NCI-H748 treated with DMSO at 0.1 percent for 48 hours (cell line): ENCODE measurements at regions not wholly inside any gene's neighbourhood (a gene's known extent, or its start where the extent isn't known, plus 50 kb on each side); places are given as distances from the start of the nearest gene placed in this dataset.
"Not testable (repeated sequence)": the region's sequence is repeated elsewhere in the genome, so short reads cannot be mapped to it uniquely, and the experiment has no call there.

Source experiments
- DNase-seq: peaks from one replicate; lab custom pipeline; 2025; lab: John Stamatoyannopoulos, UW

GRCh38 chr22:23395530-23396361 lies 184.3 kb downstream of the IGLL1 start:
- no peak for DNase-seq

DNA sequence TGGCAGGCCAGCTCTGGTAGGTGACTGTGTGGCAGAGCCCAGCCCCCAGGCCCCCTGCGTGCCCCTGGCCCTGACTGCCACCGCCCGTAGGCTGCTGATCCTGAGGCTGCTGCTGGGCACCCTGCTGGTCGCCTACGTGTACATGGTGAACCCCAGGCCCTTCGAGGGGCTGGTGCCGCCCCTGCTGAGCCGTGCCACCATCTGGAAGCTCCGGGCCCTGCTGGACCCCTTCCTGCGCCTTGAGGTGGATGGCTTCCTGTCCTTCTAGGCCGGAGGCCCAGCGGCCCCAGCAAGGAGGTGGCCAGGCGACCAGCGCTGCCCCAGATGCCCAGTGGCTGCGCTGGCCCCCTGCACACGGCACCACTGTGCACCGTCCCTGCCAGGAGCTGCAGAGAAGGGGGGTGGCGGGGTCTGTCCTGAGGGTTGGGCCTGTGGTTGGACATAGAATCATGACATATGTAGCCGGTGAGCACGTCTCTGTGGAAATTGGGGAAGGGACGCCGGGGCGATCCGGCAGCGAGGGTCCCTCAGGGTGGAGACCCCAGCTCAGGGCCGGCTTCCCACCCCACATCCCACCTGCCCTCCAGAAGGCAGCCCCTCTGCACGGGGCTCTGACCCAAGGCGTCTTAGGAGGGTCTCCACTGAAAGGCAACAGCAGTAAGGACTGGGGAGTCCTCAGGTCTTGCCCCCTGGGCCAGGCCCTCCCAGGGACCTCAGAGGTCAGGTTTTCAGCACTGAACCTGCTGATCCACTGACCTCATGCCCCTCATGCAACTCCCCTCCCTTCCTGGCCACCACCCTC lies 185.4 kb downstream of the IGLL1 start:
- no peak for DNase-seq

DNA sequence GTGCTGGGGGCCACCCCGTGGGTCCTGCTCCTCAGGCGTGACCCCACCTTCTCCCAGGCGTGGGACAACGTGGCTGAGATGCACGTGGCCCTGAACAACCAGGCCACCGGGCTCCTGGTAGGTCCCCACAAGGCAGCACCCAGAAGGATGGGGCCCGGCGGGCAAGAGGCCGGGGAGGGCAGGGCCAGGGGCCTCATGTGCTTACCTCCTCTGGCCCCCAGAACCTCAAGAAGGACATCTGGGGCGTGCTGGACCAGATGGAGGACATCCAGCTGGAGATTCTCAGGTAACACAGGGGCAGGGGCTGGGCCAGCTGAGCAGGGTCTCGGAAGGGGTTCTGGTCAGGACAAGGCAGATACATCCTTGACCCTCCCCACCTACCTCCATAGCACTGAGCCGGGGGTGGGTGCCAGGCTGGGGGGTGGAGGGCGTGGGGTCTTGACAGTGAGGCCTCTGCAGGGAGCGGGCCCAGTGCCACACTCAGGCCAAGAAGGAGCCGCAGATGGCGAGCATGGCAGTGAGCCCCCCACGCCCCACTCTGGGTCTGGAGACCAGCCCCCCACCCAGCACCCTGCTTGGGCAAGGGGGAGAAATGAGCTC lies 186.3 kb downstream of the IGLL1 start:
- no peak for DNase-seq

DNA sequence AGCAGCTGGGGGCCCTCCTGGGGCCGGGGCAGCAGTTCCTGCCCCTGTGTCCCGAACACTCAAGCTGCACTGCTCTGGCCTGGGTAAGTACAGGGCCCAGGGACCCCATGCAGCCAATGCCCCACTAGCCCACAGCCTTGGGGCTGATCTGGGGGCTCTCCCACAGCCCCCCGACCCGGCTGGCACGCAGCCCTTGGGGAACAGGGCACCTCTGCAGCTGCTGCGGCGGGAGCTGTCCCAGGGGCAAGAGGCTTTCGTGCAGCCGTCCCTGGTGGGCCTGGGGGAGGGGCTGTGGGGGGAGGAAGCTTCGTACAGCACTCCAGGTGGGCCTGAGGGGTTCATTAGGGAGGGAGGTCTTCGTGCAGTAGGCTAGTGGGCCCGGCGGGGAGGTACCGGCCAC lies 186.9 kb downstream of the IGLL1 start:
- not testable (repeated sequence) for DNase-seq

- DNase-seq: no peak
Observed at GRCh38 chr22:23392420-23393121, 187.5 kb downstream of the IGLL1 start.

DNA sequence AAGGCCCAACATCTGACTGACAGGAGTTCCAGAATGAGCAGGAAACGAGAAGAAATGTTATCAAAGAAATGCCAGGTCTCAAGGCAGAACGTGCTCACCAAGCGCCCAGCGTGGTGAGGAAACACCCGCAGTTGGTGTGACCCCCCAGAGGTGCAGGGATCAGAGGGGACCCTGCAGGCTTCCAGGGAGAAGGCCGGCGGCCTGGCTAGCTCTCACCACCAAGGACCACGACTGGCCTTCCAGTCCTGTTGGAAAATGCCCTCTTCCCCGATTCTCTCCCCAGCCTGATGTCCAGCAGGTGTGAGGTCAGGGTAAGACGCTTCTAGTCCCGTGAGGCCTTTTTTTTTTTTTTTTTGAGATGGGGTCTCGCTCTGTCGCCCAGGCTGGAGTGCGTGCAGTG lies 189.1 kb downstream of the IGLL1 start:
- DNase-seq: no peak

- DNase-seq: no peak
Observed at GRCh38 chr22:23389271-23390071, 190.6 kb downstream of the IGLL1 start.

- no peak for DNase-seq
Observed at GRCh38 chr22:23388517-23388890, 191.6 kb downstream of the IGLL1 start.

GRCh38 chr22:23387827-23388516 lies 192.1 kb downstream of the IGLL1 start:
- DNase-seq: no peak

GRCh38 chr22:23386822-23387580 lies 193.1 kb downstream of the IGLL1 start:
- no peak for DNase-seq

GRCh38 chr22:23385678-23386631 lies 194.1 kb downstream of the IGLL1 start:
- peak; percentile 25 for DNase-seq

- DNase-seq: no peak
Observed at GRCh38 chr22:23384923-23385677, 195.0 kb downstream of the IGLL1 start.

DNA sequence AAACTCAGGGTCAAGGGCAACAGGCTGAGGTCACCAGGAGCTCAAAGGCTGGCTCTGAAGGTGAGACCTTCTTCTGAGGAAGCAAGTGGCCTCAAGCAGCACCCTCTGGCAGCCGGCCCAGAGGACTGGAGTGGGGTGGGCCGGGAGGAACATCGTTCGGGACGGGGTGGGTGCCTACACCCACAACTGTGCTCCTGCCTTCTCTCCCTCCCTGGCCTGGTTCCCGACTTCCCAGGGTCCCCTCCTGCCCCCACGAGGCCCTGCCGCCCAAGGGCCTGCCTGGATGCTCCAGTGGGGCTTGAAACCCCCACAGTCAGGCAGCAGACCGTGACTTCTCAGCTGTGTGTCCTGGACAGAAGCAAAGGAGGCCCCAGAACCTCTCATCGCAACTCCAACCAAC lies 195.7 kb downstream of the IGLL1 start:
- DNase-seq: no peak

DNA sequence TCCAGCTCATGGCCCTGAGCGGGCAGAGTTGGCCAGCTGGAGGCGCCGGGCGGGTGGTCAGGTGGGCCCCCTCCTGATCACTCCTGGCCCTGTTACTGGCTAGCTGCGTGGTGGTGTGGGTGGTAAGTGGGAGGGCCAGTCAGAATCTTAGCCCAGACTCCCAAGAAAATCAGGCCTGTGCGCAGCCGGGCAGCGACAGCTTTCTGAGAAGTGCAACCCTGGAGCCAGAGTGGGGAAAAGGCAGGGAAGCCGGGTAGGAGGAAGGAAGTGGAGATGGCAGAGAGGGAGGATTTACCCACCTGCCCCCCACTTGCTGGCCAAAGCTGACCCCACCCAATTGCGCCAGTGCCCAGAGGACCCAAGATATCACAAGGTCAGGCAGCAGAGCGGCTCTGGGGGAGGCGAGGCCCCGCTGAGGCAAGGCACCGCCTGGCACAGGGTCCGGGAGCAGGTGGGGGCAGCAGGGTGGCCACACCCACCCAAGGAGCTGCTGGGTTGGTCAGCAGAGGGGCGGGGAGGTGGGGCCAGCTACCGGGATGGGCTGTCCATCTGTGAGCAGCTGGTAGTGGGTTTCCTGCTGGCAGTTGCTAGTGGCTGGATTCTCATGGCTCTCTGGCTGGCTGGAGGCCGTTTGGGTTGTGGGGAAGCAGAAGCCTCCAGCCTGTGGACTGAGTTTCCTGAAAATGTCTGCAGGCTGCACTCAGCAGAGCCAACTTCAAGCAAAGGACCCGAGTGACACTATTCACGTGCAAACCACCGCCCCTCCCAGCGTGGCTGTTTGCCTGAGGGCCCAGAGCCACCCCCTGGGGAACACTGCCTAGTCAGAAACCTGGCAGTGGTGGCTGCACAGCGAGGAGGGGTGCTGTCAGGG lies 196.4 kb downstream of the IGLL1 start:
- DNase-seq: no peak

- DNase-seq: no peak
Observed at GRCh38 chr22:23382428-23383218, 197.5 kb downstream of the IGLL1 start.
